ENCODE measurements at regions not wholly inside any gene's neighbourhood (a gene's known extent, or its start where the extent isn't known, plus 50 kb on each side); places are given as distances from the start of the nearest gene placed in this dataset.

DNA sequence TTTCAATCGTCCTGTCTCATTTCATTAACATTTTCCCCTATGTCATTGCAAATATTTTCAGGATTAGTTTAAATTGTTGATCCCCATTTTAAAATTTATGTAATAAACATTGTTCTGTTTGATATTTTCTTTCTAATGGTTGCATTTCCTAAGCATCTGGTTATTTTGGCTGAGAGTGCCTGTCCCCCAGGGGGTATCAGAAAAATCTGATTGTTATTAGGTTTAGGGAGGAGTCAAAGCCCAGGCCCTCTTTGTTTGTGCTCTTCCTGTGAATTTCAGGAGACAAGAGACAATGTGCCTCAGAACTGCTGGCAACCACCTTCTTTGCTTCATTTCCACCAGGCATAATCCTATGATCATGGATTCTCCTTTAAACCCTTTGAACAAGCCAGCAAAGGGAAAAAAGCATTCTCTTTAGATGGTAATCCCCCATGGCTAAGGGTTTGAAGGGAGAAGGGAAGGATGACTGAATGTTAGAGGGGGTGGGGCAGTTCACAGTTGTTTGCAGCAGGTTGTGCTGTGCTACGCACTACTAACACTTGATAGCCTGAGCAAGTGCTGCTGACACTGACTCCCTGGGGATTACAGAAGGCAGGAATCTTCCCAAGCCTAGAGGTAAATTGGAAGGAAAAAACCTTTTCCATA lies 462.4 kb upstream of the LRRC4C start:
- no TSS peak for BruUV-seq (replicated peaks)
- Histone ChIP-seq H3K9me3 (ENCODE audit: low read length) (no peaks in the 10 kb centered on the region), H3K4me1 (ENCODE audit: insufficient read depth, low read length, poor library complexity, severe bottlenecking) (no peaks in the 10 kb centered on the region), H3K4me3 (ENCODE audit: low read depth, low read length, poor library complexity, severe bottlenecking) (no peak overlapping the region), H3K79me2 (ENCODE audit: insufficient read depth, low read depth, low read length) (no peaks in the 10 kb centered on the region), H3K27ac (ENCODE audit: low read depth, low read length, poor library complexity, severe bottlenecking) (no peak overlapping the region), H3K36me3 (ENCODE audit: insufficient read depth, low read length) (no peaks in the 10 kb centered on the region), H3K4me2 (ENCODE audit: low read length) (no peak overlapping the region), H3K9me2 (ENCODE audit: insufficient read depth, low read length) (no peaks in the 10 kb centered on the region), H2AFZ (ENCODE audit: low read length) (no peak overlapping the region), H4K20me1 (ENCODE audit: insufficient read depth, low read length) (no peaks in the 10 kb centered on the region)
- no peak for DNase-seq (ENCODE audit: low spot score)
- ChIA-PET POLR2A (no interaction called here), CTCF (ENCODE audit: unreplicated experiment) (no interaction called here)
- TF ChIP-seq, protein P1, sequence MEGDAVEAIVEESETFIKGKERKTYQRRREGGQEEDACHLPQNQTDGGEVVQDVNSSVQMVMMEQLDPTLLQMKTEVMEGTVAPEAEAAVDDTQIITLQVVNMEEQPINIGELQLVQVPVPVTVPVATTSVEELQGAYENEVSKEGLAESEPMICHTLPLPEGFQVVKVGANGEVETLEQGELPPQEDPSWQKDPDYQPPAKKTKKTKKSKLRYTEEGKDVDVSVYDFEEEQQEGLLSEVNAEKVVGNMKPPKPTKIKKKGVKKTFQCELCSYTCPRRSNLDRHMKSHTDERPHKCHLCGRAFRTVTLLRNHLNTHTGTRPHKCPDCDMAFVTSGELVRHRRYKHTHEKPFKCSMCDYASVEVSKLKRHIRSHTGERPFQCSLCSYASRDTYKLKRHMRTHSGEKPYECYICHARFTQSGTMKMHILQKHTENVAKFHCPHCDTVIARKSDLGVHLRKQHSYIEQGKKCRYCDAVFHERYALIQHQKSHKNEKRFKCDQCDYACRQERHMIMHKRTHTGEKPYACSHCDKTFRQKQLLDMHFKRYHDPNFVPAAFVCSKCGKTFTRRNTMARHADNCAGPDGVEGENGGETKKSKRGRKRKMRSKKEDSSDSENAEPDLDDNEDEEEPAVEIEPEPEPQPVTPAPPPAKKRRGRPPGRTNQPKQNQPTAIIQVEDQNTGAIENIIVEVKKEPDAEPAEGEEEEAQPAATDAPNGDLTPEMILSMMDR (conservative IDR thresholded peaks at IDR 0.05; ENCODE audit: low read length): no peak
- TF ChIP-seq EZH2phosphoT487 (IDR thresholded peaks at IDR 0.05; ENCODE audit: borderline replicate concordance, low read depth, low read length): no peak
- intact Hi-C loops (cut with micrococcal nuclease; ENCODE audit: unreplicated experiment): no loop called here

DNA sequence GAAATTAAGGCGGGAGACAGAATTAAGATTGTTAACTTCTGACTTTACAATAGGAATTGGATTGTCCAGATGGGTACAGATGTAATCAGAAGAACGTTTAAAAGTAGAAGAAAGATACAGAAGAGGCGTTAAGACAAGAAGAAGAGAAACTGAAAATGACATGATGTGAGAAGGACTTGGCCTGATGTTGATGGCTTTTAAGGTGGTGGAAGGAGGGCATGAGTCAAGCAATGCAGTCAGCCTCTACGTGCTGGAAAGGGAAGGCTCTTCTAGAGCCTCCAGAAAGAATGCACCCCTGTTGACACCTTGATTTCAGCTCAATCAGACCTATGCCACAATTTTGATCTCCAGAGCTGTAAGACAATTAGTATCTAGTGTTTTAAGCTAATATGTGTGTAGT lies 466.9 kb upstream of the LRRC4C start:
- no peak for DNase-seq (ENCODE audit: low spot score)
- Histone ChIP-seq H3K9me3 (ENCODE audit: low read length) (no peaks in the 10 kb centered on the region), H2AFZ (ENCODE audit: low read length) (no peak overlapping the region), H4K20me1 (ENCODE audit: insufficient read depth, low read length) (no peaks in the 10 kb centered on the region), H3K9me2 (ENCODE audit: insufficient read depth, low read length) (no peaks in the 10 kb centered on the region), H3K4me2 (ENCODE audit: low read length) (no peak overlapping the region), H3K27ac (ENCODE audit: low read depth, low read length, poor library complexity, severe bottlenecking) (no peak overlapping the region), H3K4me3 (ENCODE audit: low read depth, low read length, poor library complexity, severe bottlenecking) (no peak overlapping the region), H3K4me1 (ENCODE audit: insufficient read depth, low read length, poor library complexity, severe bottlenecking) (no peaks in the 10 kb centered on the region), H3K36me3 (ENCODE audit: insufficient read depth, low read length) (no peaks in the 10 kb centered on the region), H3K79me2 (ENCODE audit: insufficient read depth, low read depth, low read length) (no peaks in the 10 kb centered on the region)
- ChIA-PET POLR2A (no interaction called here), CTCF (ENCODE audit: unreplicated experiment) (interaction anchor here (1.0 kb wide), 1 partner anchor 22 kb away, joined by 3 read pairs; no protein-coding TSS in a partner anchor)
- no TSS peak for BruUV-seq (replicated peaks)
- intact Hi-C loops (cut with micrococcal nuclease; ENCODE audit: unreplicated experiment): no loop called here
- TF ChIP-seq, protein P1 (conservative IDR thresholded peaks at IDR 0.05; ENCODE audit: low read length): no peak
- no peak for TF ChIP-seq EZH2phosphoT487 (IDR thresholded peaks at IDR 0.05; ENCODE audit: borderline replicate concordance, low read depth, low read length)

DNA sequence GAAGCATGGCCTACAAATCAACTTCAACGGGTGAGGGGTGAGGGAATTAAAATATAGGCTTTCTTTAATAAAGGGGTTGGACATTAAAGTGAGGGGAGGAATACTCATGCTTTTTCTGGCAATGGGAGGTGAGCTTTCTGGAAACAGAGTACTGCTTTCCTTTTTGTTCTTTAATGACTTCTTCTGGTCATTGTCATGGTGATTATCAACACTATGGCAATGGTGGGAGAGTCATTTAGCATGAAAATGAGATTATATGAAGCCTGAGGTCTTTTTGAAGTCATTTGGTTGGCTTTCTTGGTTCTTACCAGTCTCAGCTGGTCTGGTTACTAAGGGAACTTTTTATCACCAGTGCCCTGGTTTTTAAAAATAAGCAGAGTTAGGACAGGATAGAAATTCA lies 475.8 kb upstream of the LRRC4C start:
- no peaks in the 10 kb centered on the region for H3K9me2 ChIP-seq (ENCODE audit: insufficient read depth, low read length)
- no peaks in the 10 kb centered on the region for H3K9me3 ChIP-seq (ENCODE audit: low read length)
- H3K4me1 ChIP-seq (ENCODE audit: insufficient read depth, low read length, poor library complexity, severe bottlenecking): no peaks in the 10 kb centered on the region
- intact Hi-C loops (cut with micrococcal nuclease; ENCODE audit: unreplicated experiment): no loop called here
- BruUV-seq (replicated peaks): no TSS peak
- DNase-seq (ENCODE audit: low spot score): no peak
- no peaks in the 10 kb centered on the region for H4K20me1 ChIP-seq (ENCODE audit: insufficient read depth, low read length)
- TF ChIP-seq EZH2phosphoT487 (IDR thresholded peaks at IDR 0.05; ENCODE audit: borderline replicate concordance, low read depth, low read length): no peak
- TF ChIP-seq, protein P1 (conservative IDR thresholded peaks at IDR 0.05; ENCODE audit: low read length): no peak
- H3K27ac ChIP-seq (ENCODE audit: low read depth, low read length, poor library complexity, severe bottlenecking): no peak overlapping the region
- H2AFZ ChIP-seq (ENCODE audit: low read length): no peak overlapping the region
- no peak overlapping the region for H3K4me3 ChIP-seq (ENCODE audit: low read depth, low read length, poor library complexity, severe bottlenecking)
- CTCF ChIA-PET (ENCODE audit: unreplicated experiment): no interaction called here
- H3K36me3 ChIP-seq (ENCODE audit: insufficient read depth, low read length): no peaks in the 10 kb centered on the region
- POLR2A ChIA-PET: no interaction called here
- no peak overlapping the region for H3K4me2 ChIP-seq (ENCODE audit: low read length)
- H3K79me2 ChIP-seq (ENCODE audit: insufficient read depth, low read depth, low read length): no peaks in the 10 kb centered on the region

All from OCI-LY7 (cell line).